ENCODE measurements at regions not wholly inside any gene's neighbourhood (a gene's known extent, or its start where the extent isn't known, plus 50 kb on each side); places are given as distances from the start of the nearest gene placed in this dataset.

GRCh38 chr1:199752688-199753027 lies 274.9 kb upstream of the NR5A2 start:
- TF ChIP-seq CTCF (IDR thresholded peaks at IDR 0.05) (no peak), POLR2AphosphoS5 (IDR thresholded peaks at IDR 0.05) (no peak)
- Histone ChIP-seq H3K4me1 (no peaks in the 10 kb centered on the region), H3K27ac (replicated peaks in 1 of 4) (no peak overlapping the region), H3K27me3 (peaks cover 0 to 8% (median 0%) of the 10 kb centered on the region in 4 donors), H3K9me3 (peaks cover 0 to 6% (median 0%) of the 10 kb centered on the region in 4 donors), H3K4me3 (no peak overlapping the region), H3K36me3 (no peaks in the 10 kb centered on the region)
- no peak for DNase-seq (ENCODE audit: extremely low spot score)
- intact Hi-C loops (cut with DNase I): no loop called here
- 83% methylated on average over 2 of the region's 2 CpGs for WGBS

- Histone ChIP-seq H3K27me3 (peaks cover 0 to 3% (median 0%) of the 10 kb centered on the region in 4 donors), H3K36me3 (no peaks in the 10 kb centered on the region), H3K9me3 (peaks cover 0 to 6% (median 0%) of the 10 kb centered on the region in 4 donors), H3K4me3 (no peak overlapping the region), H3K4me1 (no peaks in the 10 kb centered on the region), H3K27ac (replicated peaks in 1 of 4) (no peak overlapping the region)
- 93% methylated on average over 2 of the region's 2 CpGs for WGBS
- DNase-seq (ENCODE audit: extremely low spot score): no peak
- intact Hi-C loops (cut with DNase I): no loop called here
- no peak for TF ChIP-seq POLR2A (IDR thresholded peaks at IDR 0.05; ENCODE audit: low read depth)
- TF ChIP-seq POLR2AphosphoS5 (IDR thresholded peaks at IDR 0.05): no peak
- TF ChIP-seq EP300 (IDR thresholded peaks at IDR 0.05): no peak
Observed at GRCh38 chr1:199753513-199753912, 274.0 kb upstream of the NR5A2 start.

- H3K4me1 ChIP-seq: no peaks in the 10 kb centered on the region
- peaks cover 0 to 6% (median 0%) of the 10 kb centered on the region in 4 donors for H3K9me3 ChIP-seq
- H3K4me3 ChIP-seq: no peak overlapping the region
- DNase-seq (ENCODE audit: extremely low spot score): no peak
- no peak for TF ChIP-seq EP300 (IDR thresholded peaks at IDR 0.05)
- intact Hi-C loops (cut with DNase I): no loop called here
- WGBS: 39% methylated on average over 2 of the region's 2 CpGs
- H3K27ac ChIP-seq (replicated peaks in 1 of 4): no peak overlapping the region
- no peaks in the 10 kb centered on the region for H3K27me3 ChIP-seq
- no peaks in the 10 kb centered on the region for H3K36me3 ChIP-seq
Observed at GRCh38 chr1:199756066-199756465, 271.4 kb upstream of the NR5A2 start.

GRCh38 chr1:199758626-199759255 lies 268.8 kb upstream of the NR5A2 start:
- Histone ChIP-seq H3K27ac (replicated peaks in 1 of 4) (no peak overlapping the region), H3K4me1 (no peaks in the 10 kb centered on the region), H3K27me3 (no peaks in the 10 kb centered on the region), H3K9me3 (no peaks in the 10 kb centered on the region), H3K4me3 (no peak overlapping the region), H3K36me3 (no peaks in the 10 kb centered on the region)
- TF ChIP-seq POLR2AphosphoS5 (IDR thresholded peaks at IDR 0.05) (no peak), EP300 (IDR thresholded peaks at IDR 0.05) (no peak), POLR2A (IDR thresholded peaks at IDR 0.05; ENCODE audit: low read depth) (no peak), CTCF (IDR thresholded peaks at IDR 0.05) (no peak)
- DNase-seq (ENCODE audit: extremely low spot score): no peak
- 74% methylated on average over 3 of the region's 3 CpGs for WGBS
- intact Hi-C loops (cut with DNase I): no loop called here

GRCh38 chr1:199759268-199759730 lies 268.2 kb upstream of the NR5A2 start:
- no peak overlapping the region for H3K4me3 ChIP-seq
- H3K36me3 ChIP-seq: no peaks in the 10 kb centered on the region
- no peaks in the 10 kb centered on the region for H3K4me1 ChIP-seq
- no peak overlapping the region for H3K27ac ChIP-seq (replicated peaks in 1 of 4)
- DNase-seq (ENCODE audit: extremely low spot score): no peak
- H3K9me3 ChIP-seq: peaks cover 0 to 1% (median 0%) of the 10 kb centered on the region in 4 donors
- WGBS: 63% methylated on average over 3 of the region's 3 CpGs
- intact Hi-C loops (cut with DNase I): no loop called here
- TF ChIP-seq POLR2AphosphoS5 (IDR thresholded peaks at IDR 0.05) (no peak), EP300 (IDR thresholded peaks at IDR 0.05) (no peak), POLR2A (IDR thresholded peaks at IDR 0.05; ENCODE audit: low read depth) (no peak)
- H3K27me3 ChIP-seq: no peaks in the 10 kb centered on the region

GRCh38 chr1:199762572-199762971 lies 264.9 kb upstream of the NR5A2 start:
- H3K36me3 ChIP-seq: no peaks in the 10 kb centered on the region
- WGBS: 63% methylated on average over 5 of the region's 5 CpGs
- no peak for DNase-seq (ENCODE audit: extremely low spot score)
- no peak overlapping the region for H3K27ac ChIP-seq (replicated peaks in 1 of 4)
- H3K9me3 ChIP-seq: peaks cover 0 to 21% (median 5%) of the 10 kb centered on the region in 4 donors
- no peak overlapping the region for H3K4me3 ChIP-seq
- no peaks in the 10 kb centered on the region for H3K4me1 ChIP-seq
- intact Hi-C loops (cut with DNase I): no loop called here
- TF ChIP-seq EP300 (IDR thresholded peaks at IDR 0.05): no peak
- TF ChIP-seq POLR2AphosphoS5 (IDR thresholded peaks at IDR 0.05): no peak
- no peak for TF ChIP-seq CTCF (IDR thresholded peaks at IDR 0.05)
- TF ChIP-seq POLR2A (IDR thresholded peaks at IDR 0.05; ENCODE audit: low read depth): no peak
- H3K27me3 ChIP-seq: no peaks in the 10 kb centered on the region
